Activated CD4-positive, alpha-beta T cell treated with anti-CD3 and anti-CD28 coated beads, Interleukin-2, amount 10 ng/mL, durations not matched to agents 24 days and 14 days (primary cell): ENCODE measurements at regions not wholly inside any gene's neighbourhood (a gene's known extent, or its start where the extent isn't known, plus 50 kb on each side); places are given as distances from the start of the nearest gene placed in this dataset.
"Not testable (repeated sequence)": the region's sequence is repeated elsewhere in the genome, so short reads cannot be mapped to it uniquely, and the experiment has no call there.

ENCODE experiments used
- DNase-seq: peaks from one replicate; pipeline ENCODE4 v3.0.0; 2022
- H3K27ac Mint-ChIP-seq: one replicate; pipeline ENCODE4 v1.8.0; 2022; ENCODE audit warnings: mild to moderate bottlenecking, mixed read lengths
- H3K27me3 Mint-ChIP-seq: one replicate; pipeline ENCODE4 v1.8.0; 2022; ENCODE audit warnings: mixed read lengths
- H3K36me3 Mint-ChIP-seq: one replicate; pipeline ENCODE4 v1.8.0; 2022; ENCODE audit warnings: low read depth, mild to moderate bottlenecking, mixed read lengths
- H3K4me1 Mint-ChIP-seq: one replicate; pipeline ENCODE4 v1.8.0; 2021; ENCODE audit warnings: mixed read lengths
- H3K4me3 Mint-ChIP-seq: one replicate; pipeline ENCODE4 v1.8.0; 2022; ENCODE audit warnings: mild to moderate bottlenecking, moderate library complexity, mixed read lengths
- H3K9me3 Mint-ChIP-seq: one replicate; pipeline ENCODE4 v1.8.0; 2021; ENCODE audit warnings: mixed read lengths
- intact Hi-C: fragments of 100-400 bp; cut with micrococcal nuclease; formaldehyde crosslinking; loops from one replicate; pipeline ENCODE4 v1.15.1; 2023

- H3K27me3 Mint-ChIP-seq = no peaks in the 10 kb centered on the region
- no peak overlapping the region for H3K27ac Mint-ChIP-seq
- no peak overlapping the region for H3K4me3 Mint-ChIP-seq
- no peaks in the 10 kb centered on the region for H3K36me3 Mint-ChIP-seq
- H3K9me3 Mint-ChIP-seq = peaks cover 11% of the 10 kb centered on the region
- no peaks in the 10 kb centered on the region for H3K4me1 Mint-ChIP-seq
- intact Hi-C loops = no loop called here
- no peak for DNase-seq
Observed at GRCh38 chr5:13249854-13250253, 694.6 kb downstream of the DNAH5 start.

- H3K4me1 Mint-ChIP-seq = no peaks in the 10 kb centered on the region
- H3K4me3 Mint-ChIP-seq = no peak overlapping the region
- intact Hi-C loops = no loop called here
- H3K27ac Mint-ChIP-seq = no peak overlapping the region
- no peaks in the 10 kb centered on the region for H3K36me3 Mint-ChIP-seq
- peaks cover 7% of the 10 kb centered on the region for H3K9me3 Mint-ChIP-seq
- H3K27me3 Mint-ChIP-seq = no peaks in the 10 kb centered on the region
- no peak for DNase-seq
Observed at GRCh38 chr5:13248253-13248652, 696.2 kb downstream of the DNAH5 start.

- no peaks in the 10 kb centered on the region for H3K27me3 Mint-ChIP-seq
- H3K4me3 Mint-ChIP-seq = no peak overlapping the region
- no peak for DNase-seq
- intact Hi-C loops = no loop called here
- no peaks in the 10 kb centered on the region for H3K36me3 Mint-ChIP-seq
- no peak overlapping the region for H3K27ac Mint-ChIP-seq
- no peaks in the 10 kb centered on the region for H3K4me1 Mint-ChIP-seq
- peaks cover 7% of the 10 kb centered on the region for H3K9me3 Mint-ChIP-seq
Observed at GRCh38 chr5:13246053-13246452, 698.4 kb downstream of the DNAH5 start.

- no peaks in the 10 kb centered on the region for H3K4me1 Mint-ChIP-seq
- intact Hi-C loops = no loop called here
- no peaks in the 10 kb centered on the region for H3K27me3 Mint-ChIP-seq
- H3K27ac Mint-ChIP-seq = no peak overlapping the region
- H3K36me3 Mint-ChIP-seq = no peaks in the 10 kb centered on the region
- H3K9me3 Mint-ChIP-seq = peaks cover 7% of the 10 kb centered on the region
- DNase-seq = no peak
- H3K4me3 Mint-ChIP-seq = no peak overlapping the region
Observed at GRCh38 chr5:13244151-13244550, 700.3 kb downstream of the DNAH5 start.

GRCh38 chr5:13227513-13227912 is 717.0 kb downstream of the DNAH5 start:
- Mint-ChIP-seq H3K4me3 (no peak overlapping the region), H3K4me1 (no peaks in the 10 kb centered on the region), H3K27me3 (no peaks in the 10 kb centered on the region), H3K27ac (no peak overlapping the region), H3K36me3 (no peaks in the 10 kb centered on the region), H3K9me3 (no peaks in the 10 kb centered on the region)
- intact Hi-C loops = no loop called here
- no peak for DNase-seq

GRCh38 chr5:13218518-13218917 is 726.0 kb downstream of the DNAH5 start:
- Mint-ChIP-seq H3K27ac (no peak overlapping the region), H3K4me3 (no peak overlapping the region), H3K27me3 (no peaks in the 10 kb centered on the region), H3K9me3 (peaks cover 5% of the 10 kb centered on the region), H3K4me1 (no peaks in the 10 kb centered on the region), H3K36me3 (no peaks in the 10 kb centered on the region)
- intact Hi-C loops = no loop called here
- DNase-seq = no peak

GRCh38 chr5:13217636-13218035 is 726.9 kb downstream of the DNAH5 start:
- intact Hi-C loops = no loop called here
- H3K36me3 Mint-ChIP-seq = no peaks in the 10 kb centered on the region
- no peak overlapping the region for H3K27ac Mint-ChIP-seq
- no peaks in the 10 kb centered on the region for H3K27me3 Mint-ChIP-seq
- DNase-seq = no peak
- no peaks in the 10 kb centered on the region for H3K4me1 Mint-ChIP-seq
- H3K4me3 Mint-ChIP-seq = no peak overlapping the region
- H3K9me3 Mint-ChIP-seq = peaks cover 5% of the 10 kb centered on the region

- H3K27ac Mint-ChIP-seq = no peak overlapping the region
- no peak for DNase-seq
- no peaks in the 10 kb centered on the region for H3K27me3 Mint-ChIP-seq
- intact Hi-C loops = no loop called here
- H3K9me3 Mint-ChIP-seq = peaks cover 5% of the 10 kb centered on the region
- H3K4me3 Mint-ChIP-seq = no peak overlapping the region
- H3K4me1 Mint-ChIP-seq = no peaks in the 10 kb centered on the region
- H3K36me3 Mint-ChIP-seq = no peaks in the 10 kb centered on the region
Observed at GRCh38 chr5:13215806-13216205, 728.7 kb downstream of the DNAH5 start.

- intact Hi-C loops = no loop called here
- H3K4me1 Mint-ChIP-seq = no peaks in the 10 kb centered on the region
- no peak overlapping the region for H3K4me3 Mint-ChIP-seq
- no peak for DNase-seq
- H3K27ac Mint-ChIP-seq = no peak overlapping the region
- no peaks in the 10 kb centered on the region for H3K36me3 Mint-ChIP-seq
- no peaks in the 10 kb centered on the region for H3K27me3 Mint-ChIP-seq
- H3K9me3 Mint-ChIP-seq = peaks cover 5% of the 10 kb centered on the region
Observed at GRCh38 chr5:13215370-13215769, 729.1 kb downstream of the DNAH5 start.

- Mint-ChIP-seq H3K27ac (no peak overlapping the region), H3K4me3 (no peak overlapping the region), H3K27me3 (no peaks in the 10 kb centered on the region), H3K9me3 (peaks cover 8% of the 10 kb centered on the region), H3K4me1 (no peaks in the 10 kb centered on the region), H3K36me3 (no peaks in the 10 kb centered on the region)
- DNase-seq = no peak
- intact Hi-C loops = no loop called here
Observed at GRCh38 chr5:13214182-13214581, 730.3 kb downstream of the DNAH5 start.

- H3K4me3 Mint-ChIP-seq = no peak overlapping the region
- H3K9me3 Mint-ChIP-seq = peaks cover 9% of the 10 kb centered on the region
- intact Hi-C loops = no loop called here
- H3K27ac Mint-ChIP-seq = no peak overlapping the region
- no peaks in the 10 kb centered on the region for H3K36me3 Mint-ChIP-seq
- DNase-seq = no peak
- H3K4me1 Mint-ChIP-seq = no peaks in the 10 kb centered on the region
- no peaks in the 10 kb centered on the region for H3K27me3 Mint-ChIP-seq
Observed at GRCh38 chr5:13212886-13213285, 731.6 kb downstream of the DNAH5 start.

GRCh38 chr5:13211064-13211463 is 733.4 kb downstream of the DNAH5 start:
- intact Hi-C loops = no loop called here
- peaks cover 4% of the 10 kb centered on the region for H3K9me3 Mint-ChIP-seq
- no peaks in the 10 kb centered on the region for H3K36me3 Mint-ChIP-seq
- no peaks in the 10 kb centered on the region for H3K27me3 Mint-ChIP-seq
- no peaks in the 10 kb centered on the region for H3K4me1 Mint-ChIP-seq
- H3K4me3 Mint-ChIP-seq = no peak overlapping the region
- H3K27ac Mint-ChIP-seq = no peak overlapping the region
- DNase-seq = no peak

- Mint-ChIP-seq H3K36me3 (no peaks in the 10 kb centered on the region), H3K9me3 (peaks cover 4% of the 10 kb centered on the region), H3K4me1 (no peaks in the 10 kb centered on the region), H3K27me3 (no peaks in the 10 kb centered on the region), H3K27ac (no peak overlapping the region), H3K4me3 (no peak overlapping the region)
- intact Hi-C loops = no loop called here
- no peak for DNase-seq
Observed at GRCh38 chr5:13207112-13207511, 737.4 kb downstream of the DNAH5 start.

GRCh38 chr5:13201022-13201421 is 743.5 kb downstream of the DNAH5 start:
- Mint-ChIP-seq H3K4me3 (no peak overlapping the region), H3K27me3 (no peaks in the 10 kb centered on the region), H3K36me3 (no peaks in the 10 kb centered on the region), H3K27ac (no peak overlapping the region), H3K4me1 (no peaks in the 10 kb centered on the region), H3K9me3 (no peaks in the 10 kb centered on the region)
- DNase-seq = no peak
- intact Hi-C loops = no loop called here

- H3K27me3 Mint-ChIP-seq, intact Hi-C loops, DNase-seq, H3K36me3 Mint-ChIP-seq, H3K9me3 Mint-ChIP-seq, H3K4me1 Mint-ChIP-seq, H3K4me3 Mint-ChIP-seq, H3K27ac Mint-ChIP-seq: not testable (repeated sequence)
Observed at GRCh38 chr5:13198226-13198625, 746.3 kb downstream of the DNAH5 start.
